ENCODE measurements at regions not wholly inside any gene's neighbourhood (a gene's known extent, or its start where the extent isn't known, plus 50 kb on each side); places are given as distances from the start of the nearest gene placed in this dataset.

DNA sequence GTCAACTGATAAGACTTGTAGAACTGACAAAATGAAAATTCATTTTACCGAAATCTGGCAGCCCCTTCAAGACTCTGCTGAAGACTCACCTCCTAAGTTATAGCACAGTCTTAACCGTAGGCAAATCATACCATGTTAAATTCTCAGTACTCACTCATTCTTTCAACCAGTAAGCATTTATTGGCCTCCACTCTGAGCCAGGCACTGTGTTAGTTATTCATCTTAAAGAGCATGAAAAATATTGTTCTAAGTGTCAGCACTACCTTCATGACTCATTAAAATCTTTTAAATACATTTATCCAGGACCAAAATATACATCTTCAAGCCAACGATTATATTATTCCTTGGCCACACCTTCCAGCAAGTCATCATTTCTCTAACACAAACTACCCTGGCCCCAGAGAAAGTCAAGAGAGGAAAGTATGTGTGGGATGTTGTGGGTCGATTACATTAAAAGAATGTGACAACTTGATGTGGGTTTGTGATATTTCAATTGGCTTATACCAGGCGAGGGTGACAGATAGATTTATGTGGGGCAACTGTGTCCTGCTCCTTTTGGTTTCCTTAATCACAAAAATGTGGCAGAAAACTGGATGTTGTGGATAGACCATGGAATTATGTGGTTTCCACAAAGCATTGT is 55.0 kb downstream of the TMEM30B start:
- H3K4me3 ChIP-seq (ENCODE audit: low read length) = no peak overlapping the region
- TF ChIP-seq ZNF274 (IDR thresholded peaks at IDR 0.05; ENCODE audit: low read depth, low read length) = no peak

DNA sequence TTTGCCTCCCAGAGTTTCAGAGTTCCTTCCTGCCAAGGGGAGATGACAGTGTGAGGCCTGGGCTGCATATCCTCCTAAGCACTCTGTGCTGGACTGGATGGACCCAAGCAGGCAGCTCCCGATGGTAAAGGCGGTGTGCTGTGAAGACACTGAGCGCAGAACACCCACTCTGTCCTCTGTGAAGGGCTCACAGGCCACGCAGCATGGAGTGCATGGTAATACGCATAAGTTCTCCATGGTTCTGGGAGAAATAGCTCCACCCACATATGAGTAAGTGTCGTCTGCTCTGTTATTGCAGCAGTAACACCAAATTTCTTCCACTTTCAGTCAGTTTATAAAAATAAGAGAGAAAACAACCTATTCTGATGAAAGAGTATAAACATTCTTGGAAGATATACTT is 55.8 kb downstream of the TMEM30B start:
- no peak overlapping the region for H3K4me3 ChIP-seq (ENCODE audit: low read length)
- TF ChIP-seq ZNF274 (IDR thresholded peaks at IDR 0.05; ENCODE audit: low read depth, low read length) = no peak

GRCh38 chr14:61223552-61223951 is 57.6 kb downstream of the TMEM30B start:
- no peak for TF ChIP-seq ZNF274 (IDR thresholded peaks at IDR 0.05; ENCODE audit: low read depth, low read length)
- no peak overlapping the region for H3K4me3 ChIP-seq (ENCODE audit: low read length)

- TF ChIP-seq ZNF274 (IDR thresholded peaks at IDR 0.05; ENCODE audit: low read depth, low read length) = no peak
- H3K4me3 ChIP-seq (ENCODE audit: low read length) = no peak overlapping the region
Observed at GRCh38 chr14:61222388-61222787, 58.8 kb downstream of the TMEM30B start.

DNA sequence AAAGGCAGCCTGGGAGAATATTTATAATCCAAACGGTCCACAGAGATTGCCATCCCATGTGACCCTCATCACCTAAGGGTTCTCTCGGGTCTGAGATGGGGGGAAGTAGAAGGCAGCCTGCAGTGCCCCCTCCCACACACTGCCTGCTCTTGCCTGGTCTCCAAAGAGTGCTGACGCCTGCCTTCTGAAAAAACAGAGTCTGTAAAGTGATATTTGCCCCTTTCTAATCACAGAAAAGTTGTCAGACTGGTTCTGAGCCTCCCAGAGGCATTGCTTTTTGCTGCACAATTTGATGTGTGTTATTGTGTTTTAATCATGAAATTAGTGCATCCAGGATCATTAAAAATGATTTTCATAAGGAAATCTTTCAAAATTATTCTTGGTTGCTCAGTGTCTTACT is 59.2 kb downstream of the TMEM30B start:
- no peak overlapping the region for H3K4me3 ChIP-seq (ENCODE audit: low read length)
- no peak for TF ChIP-seq ZNF274 (IDR thresholded peaks at IDR 0.05; ENCODE audit: low read depth, low read length)

- H3K4me3 ChIP-seq (ENCODE audit: low read length) = no peak overlapping the region
- TF ChIP-seq ZNF274 (IDR thresholded peaks at IDR 0.05; ENCODE audit: low read depth, low read length) = no peak
Observed at GRCh38 chr14:61219673-61220072, 61.5 kb downstream of the TMEM30B start.

GRCh38 chr14:61219256-61219655 is 61.9 kb downstream of the TMEM30B start:
- TF ChIP-seq ZNF274 (IDR thresholded peaks at IDR 0.05; ENCODE audit: low read depth, low read length) = no peak

GRCh38 chr14:61218767-61219166 is 62.4 kb downstream of the TMEM30B start:
- TF ChIP-seq ZNF274 (IDR thresholded peaks at IDR 0.05; ENCODE audit: low read depth, low read length) = no peak

More at GRCh38 chr14:61219256-61219655, 61.9 kb downstream of the TMEM30B start:
- no peak overlapping the region for H3K4me3 ChIP-seq (ENCODE audit: low read length)

DNA sequence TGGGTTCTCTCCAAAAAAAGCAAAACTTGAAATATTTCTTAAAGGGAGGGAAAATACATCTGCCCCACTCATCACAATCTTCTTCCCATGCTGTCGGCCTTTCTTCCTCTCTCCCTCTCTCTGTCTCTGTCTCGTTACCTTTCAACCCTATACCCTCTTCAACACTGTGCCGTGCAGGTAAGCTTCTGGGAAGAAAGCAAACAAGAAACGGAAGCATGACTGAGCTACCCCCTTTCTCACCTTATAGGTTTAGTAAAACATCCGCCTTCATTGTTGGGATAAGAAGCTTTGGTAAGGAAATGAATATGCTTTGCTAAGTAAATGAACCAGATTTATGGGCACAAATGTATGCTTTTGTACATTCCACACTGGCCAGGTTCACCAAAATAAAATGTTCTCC is 63.0 kb downstream of the TMEM30B start:
- no peak for TF ChIP-seq ZNF274 (IDR thresholded peaks at IDR 0.05; ENCODE audit: low read depth, low read length)
- no peak overlapping the region for H3K4me3 ChIP-seq (ENCODE audit: low read length)

More at GRCh38 chr14:61218767-61219166, 62.4 kb downstream of the TMEM30B start:
- no peak overlapping the region for H3K4me3 ChIP-seq (ENCODE audit: low read length)

GRCh38 chr14:61217516-61217915 is 63.6 kb downstream of the TMEM30B start:
- no peak overlapping the region for H3K4me3 ChIP-seq (ENCODE audit: low read length)
- no peak for TF ChIP-seq ZNF274 (IDR thresholded peaks at IDR 0.05; ENCODE audit: low read depth, low read length)

- H3K4me3 ChIP-seq (ENCODE audit: low read length) = no peak overlapping the region
- TF ChIP-seq ZNF274 (IDR thresholded peaks at IDR 0.05; ENCODE audit: low read depth, low read length) = no peak
Observed at GRCh38 chr14:61215222-61216020, 65.7 kb downstream of the TMEM30B start.

DNA sequence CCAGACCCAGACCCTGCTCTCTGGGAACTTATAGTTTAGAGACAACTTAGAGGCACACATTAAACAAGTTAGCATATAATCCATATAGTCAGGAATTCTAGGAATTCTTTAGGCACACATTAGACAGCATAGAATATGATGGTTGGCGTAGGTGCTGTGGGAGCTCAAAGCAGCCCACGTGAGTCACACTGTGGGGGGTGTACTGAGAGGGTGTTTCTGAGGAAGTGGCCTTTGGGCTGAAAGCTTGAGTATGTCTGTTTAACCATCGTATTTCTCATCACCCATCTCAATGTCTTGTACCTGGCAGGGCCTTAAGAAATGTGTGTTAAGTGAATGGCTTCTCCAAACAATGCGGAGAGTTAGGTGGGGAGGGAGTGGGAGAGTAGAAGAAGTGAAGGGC is 67.2 kb downstream of the TMEM30B start:
- H3K4me3 ChIP-seq (ENCODE audit: low read length) = no peak overlapping the region
- TF ChIP-seq ZNF274 (IDR thresholded peaks at IDR 0.05; ENCODE audit: low read depth, low read length) = no peak

- no peak for TF ChIP-seq ZNF274 (IDR thresholded peaks at IDR 0.05; ENCODE audit: low read depth, low read length)
- no peak overlapping the region for H3K4me3 ChIP-seq (ENCODE audit: low read length)
Observed at GRCh38 chr14:61213191-61213621, 67.9 kb downstream of the TMEM30B start.

GRCh38 chr14:61212546-61212945 is 68.6 kb downstream of the TMEM30B start:
- TF ChIP-seq ZNF274 (IDR thresholded peaks at IDR 0.05; ENCODE audit: low read depth, low read length) = no peak
- H3K4me3 ChIP-seq (ENCODE audit: low read length) = no peak overlapping the region

Data from GM08714 (cell line).